Transverse colon (tissue), 4 donors: ENCODE measurements at regions not wholly inside any gene's neighbourhood (a gene's known extent, or its start where the extent isn't known, plus 50 kb on each side); places are given as distances from the start of the nearest gene placed in this dataset.

ENCODE experiments used
- POLR2A ChIP-seq: fragments of 450-650 bp; IDR thresholded peaks from one replicate; pipeline ENCODE4 v1.6.1; 2016; ENCODE audit warnings: antibody characterized with exemption, mild to moderate bottlenecking, moderate library complexity
- POLR2AphosphoS5 ChIP-seq, 3 donors: sonication (generic); formaldehyde crosslinking; IDR thresholded peaks; one replicate each; pipeline ENCODE4 v1.6.1; 2016; ENCODE audit warnings: antibody characterized with exemption in 3 of 3
- TF ChIP-seq, protein P1 (sequence below), 5 experiments: fragments of 200-600 bp in 3 of 5; fragments of 450-650 bp in 2 of 5; sonication (generic) in 3 of 5; IDR thresholded peaks; 1 replicate in 2 of 5; 2 replicates in 3 of 5; pipeline ENCODE4 v1.5.1; 2016 to 2017; ENCODE audit warnings: antibody characterized with exemption in 5 of 5, inconsistent platforms in 3 of 5, mild to moderate bottlenecking in 2 of 5, moderate library complexity in 1 of 5

DNA sequence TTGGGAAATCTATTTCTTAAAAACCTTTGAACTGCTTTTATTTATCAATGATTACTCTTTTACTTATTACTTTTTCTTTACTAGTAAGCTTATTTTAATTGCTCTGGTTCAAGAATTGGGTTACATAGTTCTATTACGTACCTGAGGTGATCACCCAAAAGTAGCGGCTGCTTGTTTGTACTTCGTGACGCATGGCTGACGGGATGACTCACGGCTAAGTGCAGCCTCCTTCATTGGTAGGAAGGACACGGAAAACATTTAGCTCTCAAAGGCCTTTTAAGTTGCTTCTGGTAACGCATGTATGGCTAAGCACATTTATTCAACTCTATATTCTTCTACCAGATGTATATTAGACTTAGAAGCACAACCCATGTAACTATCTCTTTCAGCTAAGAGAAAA is 285.8 kb upstream of the SP4 start:
- TF ChIP-seq, protein P1, sequence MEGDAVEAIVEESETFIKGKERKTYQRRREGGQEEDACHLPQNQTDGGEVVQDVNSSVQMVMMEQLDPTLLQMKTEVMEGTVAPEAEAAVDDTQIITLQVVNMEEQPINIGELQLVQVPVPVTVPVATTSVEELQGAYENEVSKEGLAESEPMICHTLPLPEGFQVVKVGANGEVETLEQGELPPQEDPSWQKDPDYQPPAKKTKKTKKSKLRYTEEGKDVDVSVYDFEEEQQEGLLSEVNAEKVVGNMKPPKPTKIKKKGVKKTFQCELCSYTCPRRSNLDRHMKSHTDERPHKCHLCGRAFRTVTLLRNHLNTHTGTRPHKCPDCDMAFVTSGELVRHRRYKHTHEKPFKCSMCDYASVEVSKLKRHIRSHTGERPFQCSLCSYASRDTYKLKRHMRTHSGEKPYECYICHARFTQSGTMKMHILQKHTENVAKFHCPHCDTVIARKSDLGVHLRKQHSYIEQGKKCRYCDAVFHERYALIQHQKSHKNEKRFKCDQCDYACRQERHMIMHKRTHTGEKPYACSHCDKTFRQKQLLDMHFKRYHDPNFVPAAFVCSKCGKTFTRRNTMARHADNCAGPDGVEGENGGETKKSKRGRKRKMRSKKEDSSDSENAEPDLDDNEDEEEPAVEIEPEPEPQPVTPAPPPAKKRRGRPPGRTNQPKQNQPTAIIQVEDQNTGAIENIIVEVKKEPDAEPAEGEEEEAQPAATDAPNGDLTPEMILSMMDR (IDR thresholded peaks at IDR 0.05): no peak
- TF ChIP-seq POLR2AphosphoS5 (IDR thresholded peaks at IDR 0.05): no peak
- TF ChIP-seq POLR2A: no peak
